ENCODE measurements at regions not wholly inside any gene's neighbourhood (a gene's known extent, or its start where the extent isn't known, plus 50 kb on each side); places are given as distances from the start of the nearest gene placed in this dataset.

DNA sequence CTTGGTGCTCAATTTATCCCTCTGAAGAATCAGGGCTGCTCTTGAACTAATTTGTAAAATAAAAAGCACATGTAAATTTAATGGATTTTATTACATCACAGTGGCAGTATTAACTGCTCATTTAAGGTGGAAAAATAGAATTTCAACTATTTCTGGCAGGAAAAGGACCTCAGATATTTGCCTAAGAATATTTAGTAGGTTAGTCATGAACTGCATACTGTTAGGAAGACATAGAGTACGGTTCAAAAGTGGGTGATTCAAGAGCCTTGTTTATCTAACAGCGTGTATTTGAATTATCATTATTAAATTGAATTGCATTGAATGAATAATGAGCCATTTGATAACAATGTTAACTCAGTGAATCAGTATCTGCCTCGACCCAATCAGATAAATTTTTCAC, 248.8 kb upstream of the PBX1 start:
- ChIA-PET POLR2A (no interaction called here), CTCF (no interaction called here)
- no peak for DNase-seq (ENCODE audit: low read depth, low spot score)
- dilution Hi-C loops (cut with MboI; ENCODE audit: extremely low pct_ligation_motif_present, low sequenced_read_pairs) (no loop called here), intact Hi-C loops (cut with micrococcal nuclease) (no loop called here)
- Histone ChIP-seq H3K9me3 (replicated peaks; ENCODE audit: control insufficient read depth, insufficient read depth, low read length) (no peaks in the 10 kb centered on the region), H3K4me1 (ENCODE audit: control insufficient read depth, extremely low read depth, insufficient read depth, low read length) (no peaks in the 10 kb centered on the region), H4K20me1 (replicated peaks; ENCODE audit: control insufficient read depth, extremely low read depth, insufficient read depth, low read length) (no peaks in the 10 kb centered on the region), H3K79me2 (ENCODE audit: control insufficient read depth, insufficient read depth, low read length) (no peaks in the 10 kb centered on the region), H3K9me1 (replicated peaks; ENCODE audit: control insufficient read depth, extremely low read depth, insufficient read depth, low read length) (no peaks in the 10 kb centered on the region), H2AFZ (ENCODE audit: low read depth, low read length) (no peak overlapping the region), H3K4me3 (replicated peaks in 1 of 3; ENCODE audit: insufficient read depth in 1 of 3, low read depth in 1 of 3, low read length in 3 of 3) (no peak overlapping the region), H3K27me3 (ENCODE audit: control insufficient read depth in 2 of 2, insufficient read depth in 2 of 2, low read length in 2 of 2) (no peaks in the 10 kb centered on the region), H3K4me2 (ENCODE audit: insufficient read depth, low read length) (no peak overlapping the region), H3K27ac (ENCODE audit: insufficient read depth, low read depth, low read length) (no peak overlapping the region), H3K9ac (replicated peaks; ENCODE audit: extremely low read depth, insufficient read depth, low read length) (no peak overlapping the region), H3K36me3 (ENCODE audit: control insufficient read depth in 2 of 2, extremely low read depth in 1 of 2, insufficient read depth in 2 of 2, low read length in 2 of 2) (no peaks in the 10 kb centered on the region)
- BruUV-seq (replicated peaks) = no TSS peak
- no peak for TF ChIP-seq POLR2A (IDR thresholded peaks at IDR 0.05; ENCODE audit: low read depth, low read length)
- no peak for FAIRE-seq

DNA sequence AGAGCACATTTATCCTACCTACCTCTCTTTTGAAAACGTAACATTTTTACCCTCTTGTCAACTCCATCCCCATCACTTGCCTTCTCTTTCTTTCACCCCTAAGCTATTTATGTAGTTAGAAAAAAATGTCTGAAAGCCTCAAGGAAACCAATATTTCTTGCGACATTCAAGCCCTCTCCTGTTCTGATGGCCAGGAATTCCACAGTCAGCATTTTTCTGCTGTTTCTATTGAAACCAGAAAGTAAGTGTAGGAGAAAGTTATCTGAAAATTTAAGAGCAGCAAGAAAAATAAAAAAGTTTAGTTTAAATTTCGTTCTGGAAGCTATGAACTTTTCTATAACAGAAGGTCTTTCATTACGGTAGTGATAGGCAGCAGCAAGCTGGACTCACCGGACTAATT, 247.6 kb upstream of the PBX1 start:
- Histone ChIP-seq H3K4me1 (ENCODE audit: control insufficient read depth, extremely low read depth, insufficient read depth, low read length) (no peaks in the 10 kb centered on the region), H4K20me1 (replicated peaks; ENCODE audit: control insufficient read depth, extremely low read depth, insufficient read depth, low read length) (no peaks in the 10 kb centered on the region), H3K79me2 (ENCODE audit: control insufficient read depth, insufficient read depth, low read length) (no peaks in the 10 kb centered on the region), H3K9ac (replicated peaks; ENCODE audit: extremely low read depth, insufficient read depth, low read length) (no peak overlapping the region), H3K27me3 (ENCODE audit: control insufficient read depth in 2 of 2, insufficient read depth in 2 of 2, low read length in 2 of 2) (no peaks in the 10 kb centered on the region), H3K4me2 (ENCODE audit: insufficient read depth, low read length) (no peak overlapping the region), H3K9me3 (replicated peaks; ENCODE audit: control insufficient read depth, insufficient read depth, low read length) (no peaks in the 10 kb centered on the region), H3K4me3 (replicated peaks in 1 of 3; ENCODE audit: insufficient read depth in 1 of 3, low read depth in 1 of 3, low read length in 3 of 3) (no peak overlapping the region), H3K27ac (ENCODE audit: insufficient read depth, low read depth, low read length) (no peak overlapping the region), H3K9me1 (replicated peaks; ENCODE audit: control insufficient read depth, extremely low read depth, insufficient read depth, low read length) (no peaks in the 10 kb centered on the region), H2AFZ (ENCODE audit: low read depth, low read length) (no peak overlapping the region), H3K36me3 (ENCODE audit: control insufficient read depth in 2 of 2, extremely low read depth in 1 of 2, insufficient read depth in 2 of 2, low read length in 2 of 2) (no peaks in the 10 kb centered on the region)
- intact Hi-C loops (cut with micrococcal nuclease) = no loop called here
- DNase-seq (ENCODE audit: low read depth, low spot score) (no peak), FAIRE-seq (no peak)
- TF ChIP-seq POLR2A (IDR thresholded peaks at IDR 0.05; ENCODE audit: low read depth, low read length) = no peak
- TF ChIP-seq GATA2 (IDR thresholded peaks at IDR 0.05; ENCODE audit: insufficient read depth, insufficient read length, low read depth, low read length) = no peak
- TF ChIP-seq, protein P1, sequence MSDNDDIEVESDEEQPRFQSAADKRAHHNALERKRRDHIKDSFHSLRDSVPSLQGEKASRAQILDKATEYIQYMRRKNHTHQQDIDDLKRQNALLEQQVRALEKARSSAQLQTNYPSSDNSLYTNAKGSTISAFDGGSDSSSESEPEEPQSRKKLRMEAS (IDR thresholded peaks at IDR 0.05; ENCODE audit: insufficient read depth, insufficient read length) = no peak
- no peak for TF ChIP-seq JUN (IDR thresholded peaks at IDR 0.05; ENCODE audit: borderline replicate concordance, insufficient read depth, insufficient read length, low read depth)
- no peak for TF ChIP-seq POLR2AphosphoS5 (IDR thresholded peaks at IDR 0.05; ENCODE audit: insufficient read depth, low read depth, low read length)
- TF ChIP-seq CTCF (IDR thresholded peaks at IDR 0.05; ENCODE audit: extremely low read depth in 1 of 2, insufficient read depth in 1 of 2, low read depth in 1 of 2, low read length in 2 of 2) = no peak
- no peak for TF ChIP-seq EZH2 (IDR thresholded peaks at IDR 0.05; ENCODE audit: borderline replicate concordance, low read depth, low read length, severe bottlenecking)
- no peak for TF ChIP-seq FOS (IDR thresholded peaks at IDR 0.05; ENCODE audit: borderline replicate concordance, insufficient read depth, low read length)
- no peak for TF ChIP-seq MYC (IDR thresholded peaks at IDR 0.05; ENCODE audit: low read depth, low read length)
- ChIA-PET CTCF (no interaction called here), POLR2A (no interaction called here)
- BruUV-seq (replicated peaks) = no TSS peak
- dilution Hi-C loops (cut with MboI; ENCODE audit: extremely low pct_ligation_motif_present, low sequenced_read_pairs) = no loop called here
